OCI-LY7 (cell line): ENCODE measurements at regions not wholly inside any gene's neighbourhood (a gene's known extent, or its start where the extent isn't known, plus 50 kb on each side); places are given as distances from the start of the nearest gene placed in this dataset.

Experiments used
- BruUV-seq: library from RNA; stranded (reverse); fragments of 400-500 nt; replicated peaks from 2 replicates; lab custom pipeline; 2021; lab: Mats Ljungman, UMichigan
- CTCF ChIA-PET: fragments of 300-600 bp; sonication (Branson Sonifier 250); formaldehyde crosslinking; loops from one replicate; lab custom pipeline; 2022; ENCODE audit warnings: antibody characterized with exemption; ENCODE audit not compliant: unreplicated experiment; lab: Charles Lee
- POLR2A ChIA-PET: fragments of 300-600 bp; sonication (Branson Sonifier 250); formaldehyde crosslinking; loops from one replicate; lab custom pipeline; 2022; ENCODE audit warnings: antibody characterized with exemption; lab: Charles Lee
- DNase-seq: peaks from one replicate; pipeline ENCODE4 v3.0.0-alpha.2; 2015; ENCODE audit warnings: low spot score
- H2AFZ ChIP-seq: fragments of 200-600 bp; sonication (generic), shearing (Covaris generic); 2 replicates; pipeline ENCODE4 v1.6.1; 2014; ENCODE audit warnings: mild to moderate bottlenecking, antibody characterized with exemption, low read length, moderate library complexity
- H3K27ac ChIP-seq: fragments of 200-600 bp; sonication (generic); 2 replicates; pipeline ENCODE4 v1.5.1; 2014; ENCODE audit warnings: mixed run types, low read depth, mild to moderate bottlenecking, moderate library complexity, low read length, inconsistent platforms; ENCODE audit not compliant: poor library complexity, severe bottlenecking
- H3K36me3 ChIP-seq: fragments of 200-600 bp; sonication (generic); 2 replicates; pipeline ENCODE4 v1.6.1; 2014; ENCODE audit warnings: mild to moderate bottlenecking, antibody characterized with exemption, low read length, moderate library complexity, mixed read lengths; ENCODE audit not compliant: insufficient read depth
- H3K4me1 ChIP-seq: fragments of 200-600 bp; sonication (generic); 2 replicates; pipeline ENCODE4 v1.5.1; 2014; ENCODE audit warnings: mild to moderate bottlenecking, low read length; ENCODE audit not compliant: insufficient read depth, poor library complexity, severe bottlenecking
- H3K4me2 ChIP-seq: fragments of 200-600 bp; sonication (generic); 2 replicates; pipeline ENCODE4 v1.6.1; 2014; ENCODE audit warnings: mild to moderate bottlenecking, low read length
- H3K4me3 ChIP-seq: fragments of 200-600 bp; sonication (generic); 2 replicates; pipeline ENCODE4 v1.5.1; 2014; ENCODE audit warnings: mild to moderate bottlenecking, low read depth, low read length; ENCODE audit not compliant: poor library complexity, severe bottlenecking
- H3K79me2 ChIP-seq: fragments of 200-600 bp; sonication (generic); 2 replicates; pipeline ENCODE4 v1.6.1; 2016; ENCODE audit warnings: low read depth, mild to moderate bottlenecking, low read length, moderate library complexity, mixed read lengths; ENCODE audit not compliant: insufficient read depth
- H3K9me2 ChIP-seq: fragments of 200-600 bp; sonication (generic); 2 replicates; pipeline ENCODE4 v1.6.1; 2016; ENCODE audit warnings: mild to moderate bottlenecking, low read length, mixed read lengths; ENCODE audit not compliant: insufficient read depth
- H3K9me3 ChIP-seq: fragments of 200-600 bp; sonication (generic); 2 replicates; pipeline ENCODE4 v1.6.1; 2014; ENCODE audit warnings: mild to moderate bottlenecking, mixed run types, low read length, mixed read lengths
- H4K20me1 ChIP-seq: fragments of 200-600 bp; sonication (generic); 2 replicates; pipeline ENCODE4 v1.6.1; 2014; ENCODE audit warnings: mild to moderate bottlenecking, antibody characterized with exemption, low read length, moderate library complexity, mixed read lengths; ENCODE audit not compliant: insufficient read depth
- CTCF ChIP-seq: fragments of 200-600 bp; sonication (generic); conservative IDR thresholded peaks from 2 replicates; pipeline ENCODE4 v1.5.1; 2014; ENCODE audit warnings: mild to moderate bottlenecking, antibody characterized with exemption, low read length, moderate library complexity, mixed read lengths
- EZH2phosphoT487 ChIP-seq: fragments of 200-600 bp; sonication (generic); IDR thresholded peaks from 2 replicates; pipeline ENCODE4 v1.6.1; 2018; ENCODE audit warnings: low read depth, borderline replicate concordance, mild to moderate bottlenecking, mixed run types, antibody characterized with exemption, low read length, moderate library complexity, mixed read lengths
- intact Hi-C: fragments of 100-400 bp; cut with micrococcal nuclease; formaldehyde crosslinking; loops from one replicate; pipeline ENCODE4 v1.10.0; 2022; ENCODE audit not compliant: unreplicated experiment

- H2AFZ ChIP-seq: no peak overlapping the region
- H3K9me2 ChIP-seq: no peaks in the 10 kb centered on the region
- H3K4me1 ChIP-seq: peaks cover 56% of the 10 kb centered on the region
- no peaks in the 10 kb centered on the region for H3K9me3 ChIP-seq
- H3K36me3 ChIP-seq: no peaks in the 10 kb centered on the region
- H3K79me2 ChIP-seq: no peaks in the 10 kb centered on the region
- ChIA-PET CTCF (interaction anchor here (0.6 to 1.7 kb wide), 3 partner anchors 19 to 149 kb away, joined by 3 to 4 read pairs (median 4); no protein-coding TSS in a partner anchor), POLR2A (interaction anchor here (0.6 to 8.6 kb wide), 9 partner anchors 10 to 406 kb away, joined by 3 to 94 read pairs (median 4); no protein-coding TSS in a partner anchor)
- H3K4me2 ChIP-seq: 0 out of 2 replicates have a peak overlapping the region, but pooled peaks have one; percentile 12
- no peak overlapping the region for H3K27ac ChIP-seq
- H3K4me3 ChIP-seq: no peak overlapping the region
- BruUV-seq: no TSS peak
- DNase-seq: no peak
- no peaks in the 10 kb centered on the region for H4K20me1 ChIP-seq
- intact Hi-C loops: no loop called here
- no peak for TF ChIP-seq EZH2phosphoT487
These were observed 420.7 kb upstream of the CADM1 start for GRCh38 chr11:115924744-115925567.

GRCh38 chr11:115922876-115923275, 418.7 kb upstream of the CADM1 start:
- POLR2A ChIA-PET: interaction anchor here (0.8 to 2.8 kb wide), 3 partner anchors 8 to 50 kb away, joined by 3 to 10 read pairs (median 6); no protein-coding TSS in a partner anchor
- intact Hi-C loops: no loop called here

More at GRCh38 chr11:115922876-115923275, 418.7 kb upstream of the CADM1 start:
- no peak overlapping the region for H3K27ac ChIP-seq
- no peak for DNase-seq
- BruUV-seq: no TSS peak
- TF ChIP-seq CTCF (no peak), EZH2phosphoT487 (no peak)
- no peaks in the 10 kb centered on the region for H3K79me2 ChIP-seq
- H3K9me3 ChIP-seq: no peaks in the 10 kb centered on the region
- CTCF ChIA-PET: interaction anchor here (0.6 kb wide), 1 partner anchor 50 kb away, joined by 6 read pairs; no protein-coding TSS in a partner anchor
- H3K36me3 ChIP-seq: no peaks in the 10 kb centered on the region
- H3K4me1 ChIP-seq: peaks cover 39% of the 10 kb centered on the region
- no peak overlapping the region for H3K4me3 ChIP-seq
- no peaks in the 10 kb centered on the region for H4K20me1 ChIP-seq
- no peak overlapping the region for H2AFZ ChIP-seq
- H3K4me2 ChIP-seq: no peak overlapping the region
- no peaks in the 10 kb centered on the region for H3K9me2 ChIP-seq
